Tibial nerve (tissue), 4 donors: ENCODE measurements at regions not wholly inside any gene's neighbourhood (a gene's known extent, or its start where the extent isn't known, plus 50 kb on each side); places are given as distances from the start of the nearest gene placed in this dataset.
A peak's percentile ranks its signal among the peaks of the same experiment; 100 is the strongest.

ENCODE experiments used
- DNase-seq, 2 donors: peaks; one replicate each; pipeline ENCODE4 v3.0.0-alpha.2; 2019; ENCODE audit warnings: low spot score in 2 of 2
- H3K27ac ChIP-seq, 4 donors: fragments of 200-600 bp; sonication (generic) in 3 of 4; one replicate each; pipeline ENCODE4 v1.5.1; 2017 to 2019; ENCODE audit warnings: mild to moderate bottlenecking in 1 of 4
- H3K27me3 ChIP-seq, 2 donors: fragments of 200-600 bp; sonication (generic) in 1 of 2; one replicate each; pipeline versions ENCODE4 v1.5.1 to v1.6.0; 2017 to 2019
- H3K36me3 ChIP-seq, 3 donors: fragments of 200-600 bp; sonication (generic); one replicate each; pipeline ENCODE4 v1.5.1; 2018 to 2019
- H3K4me1 ChIP-seq, 4 donors: fragments of 200-600 bp; sonication (generic) in 3 of 4; one replicate each; pipeline ENCODE4 v1.5.1; 2017 to 2019
- H3K4me3 ChIP-seq, 4 donors: fragments of 200-600 bp; sonication (generic) in 3 of 4; one replicate each; pipeline ENCODE4 v1.5.1; 2017 to 2019; ENCODE audit warnings: mild to moderate bottlenecking in 1 of 4, moderate library complexity in 1 of 4
- H3K9me3 ChIP-seq, 4 donors: fragments of 200-600 bp; sonication (generic) in 3 of 4; one replicate each; pipeline ENCODE4 v1.5.1; 2017 to 2019
- EP300 ChIP-seq, 2 donors: sonication (generic); formaldehyde crosslinking; IDR thresholded peaks; one replicate each; pipeline ENCODE4 v1.6.1; 2017; ENCODE audit warnings: antibody characterized with exemption in 2 of 2, mild to moderate bottlenecking in 1 of 2
- POLR2A ChIP-seq, 2 donors: fragments of 450-650 bp; IDR thresholded peaks; one replicate each; pipeline ENCODE4 v1.6.1; 2017; ENCODE audit warnings: antibody characterized with exemption in 2 of 2, mild to moderate bottlenecking in 2 of 2, moderate library complexity in 2 of 2
- WGBS, 2 donors: methylation state at CpG; one replicate each; pipeline ENCODE4 v1.1.5; 2018; 5-methylcytosine and 5-hydroxymethylcytosine counted together
- TF ChIP-seq, protein P1 (sequence below), 5 experiments: fragments of 200-600 bp in 3 of 5; fragments of 450-650 bp in 2 of 5; sonication (generic) in 3 of 5; IDR thresholded peaks; one replicate each; pipeline ENCODE4 v1.5.1; 2016 to 2019; ENCODE audit warnings: antibody characterized with exemption in 5 of 5, mild to moderate bottlenecking in 3 of 5, moderate library complexity in 2 of 5

DNA sequence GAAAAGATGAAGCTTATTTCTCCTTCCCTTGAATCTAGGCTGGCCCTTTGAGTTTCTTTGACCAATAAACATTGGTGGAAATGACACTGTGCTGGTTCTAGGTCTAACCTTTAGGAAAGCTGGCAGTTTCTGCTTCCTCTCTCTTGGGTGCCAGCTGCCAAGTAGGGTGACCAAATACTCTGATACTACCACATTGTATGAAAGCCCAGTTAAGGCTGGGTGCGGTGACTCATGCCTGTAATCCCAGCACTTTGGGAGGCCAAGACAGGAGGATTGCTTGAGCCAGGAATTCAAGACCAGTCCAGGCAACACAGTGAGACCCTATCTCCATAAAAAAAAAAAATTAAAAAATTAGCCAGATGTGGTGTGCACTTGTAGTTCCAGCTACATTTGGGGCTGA is 320.7 kb downstream of the ZNF621 start:
- Histone ChIP-seq H3K36me3 (no peaks in the 10 kb centered on the region), H3K27me3 (no peaks in the 10 kb centered on the region), H3K27ac (no peak overlapping the region), H3K4me3 (no peak overlapping the region), H3K9me3 (no peaks in the 10 kb centered on the region), H3K4me1 (no peaks in the 10 kb centered on the region)
- 96 to 100% methylated on average over 1 of the region's 1 CpG for WGBS, 2 donors
- TF ChIP-seq POLR2A (IDR thresholded peaks at IDR 0.05): no peak
- TF ChIP-seq, protein P1, sequence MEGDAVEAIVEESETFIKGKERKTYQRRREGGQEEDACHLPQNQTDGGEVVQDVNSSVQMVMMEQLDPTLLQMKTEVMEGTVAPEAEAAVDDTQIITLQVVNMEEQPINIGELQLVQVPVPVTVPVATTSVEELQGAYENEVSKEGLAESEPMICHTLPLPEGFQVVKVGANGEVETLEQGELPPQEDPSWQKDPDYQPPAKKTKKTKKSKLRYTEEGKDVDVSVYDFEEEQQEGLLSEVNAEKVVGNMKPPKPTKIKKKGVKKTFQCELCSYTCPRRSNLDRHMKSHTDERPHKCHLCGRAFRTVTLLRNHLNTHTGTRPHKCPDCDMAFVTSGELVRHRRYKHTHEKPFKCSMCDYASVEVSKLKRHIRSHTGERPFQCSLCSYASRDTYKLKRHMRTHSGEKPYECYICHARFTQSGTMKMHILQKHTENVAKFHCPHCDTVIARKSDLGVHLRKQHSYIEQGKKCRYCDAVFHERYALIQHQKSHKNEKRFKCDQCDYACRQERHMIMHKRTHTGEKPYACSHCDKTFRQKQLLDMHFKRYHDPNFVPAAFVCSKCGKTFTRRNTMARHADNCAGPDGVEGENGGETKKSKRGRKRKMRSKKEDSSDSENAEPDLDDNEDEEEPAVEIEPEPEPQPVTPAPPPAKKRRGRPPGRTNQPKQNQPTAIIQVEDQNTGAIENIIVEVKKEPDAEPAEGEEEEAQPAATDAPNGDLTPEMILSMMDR (IDR thresholded peaks at IDR 0.05): no peak
- TF ChIP-seq EP300 (IDR thresholded peaks at IDR 0.05): no peak
- DNase-seq: no peak

DNA sequence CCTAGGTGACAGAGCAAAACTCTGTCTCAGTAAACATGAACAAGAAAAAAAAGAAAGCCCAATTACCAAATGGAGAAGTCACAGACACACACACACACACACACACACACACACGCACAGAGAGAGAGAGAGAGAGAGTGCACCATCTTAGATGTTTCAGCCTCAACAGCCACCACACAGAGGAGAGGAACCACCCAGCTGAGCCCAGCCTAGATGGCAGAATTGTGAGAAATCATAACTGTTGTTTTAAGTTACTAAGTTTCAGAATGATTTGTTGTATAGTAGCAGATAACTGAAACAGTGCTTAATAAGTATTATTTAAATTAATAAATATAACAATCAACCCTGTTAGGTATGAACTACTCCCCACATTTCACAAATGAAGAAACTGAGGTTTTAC is 321.2 kb downstream of the ZNF621 start:
- no peak overlapping the region for H3K4me3 ChIP-seq
- 53 to 71% methylated on average over 1 of the region's 1 CpG for WGBS, 2 donors

DNA sequence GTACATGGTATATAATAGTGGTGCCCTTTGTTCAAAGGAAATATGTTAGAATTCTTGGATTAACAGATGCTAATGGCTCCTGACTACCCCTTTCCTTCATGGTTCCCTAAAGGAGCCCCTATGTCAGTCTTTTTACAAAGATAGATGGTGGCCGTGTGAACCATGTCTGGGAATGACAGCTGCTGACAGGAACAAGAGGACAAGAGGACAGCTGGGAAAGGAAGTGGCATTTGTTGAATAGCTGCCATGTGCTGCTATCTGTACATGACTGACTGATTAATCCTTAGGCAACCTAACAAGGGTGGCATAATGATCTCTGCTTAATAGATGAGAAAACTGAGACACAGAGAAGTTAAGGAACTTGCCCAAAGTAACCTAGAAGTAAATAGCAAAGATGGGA is 321.7 kb downstream of the ZNF621 start:
- WGBS, 2 donors: 88 to 100% methylated on average over 1 of the region's 1 CpG

More for the DNA sequence above, 321.2 kb downstream of the ZNF621 start:
- Histone ChIP-seq H3K27me3 (no peaks in the 10 kb centered on the region), H3K4me1 (no peaks in the 10 kb centered on the region), H3K27ac (no peak overlapping the region), H3K36me3 (no peaks in the 10 kb centered on the region), H3K9me3 (no peaks in the 10 kb centered on the region)
- TF ChIP-seq POLR2A (IDR thresholded peaks at IDR 0.05) (no peak), EP300 (IDR thresholded peaks at IDR 0.05) (no peak)
- TF ChIP-seq, protein P1 (IDR thresholded peaks at IDR 0.05): no peak
- DNase-seq: no peak

DNA sequence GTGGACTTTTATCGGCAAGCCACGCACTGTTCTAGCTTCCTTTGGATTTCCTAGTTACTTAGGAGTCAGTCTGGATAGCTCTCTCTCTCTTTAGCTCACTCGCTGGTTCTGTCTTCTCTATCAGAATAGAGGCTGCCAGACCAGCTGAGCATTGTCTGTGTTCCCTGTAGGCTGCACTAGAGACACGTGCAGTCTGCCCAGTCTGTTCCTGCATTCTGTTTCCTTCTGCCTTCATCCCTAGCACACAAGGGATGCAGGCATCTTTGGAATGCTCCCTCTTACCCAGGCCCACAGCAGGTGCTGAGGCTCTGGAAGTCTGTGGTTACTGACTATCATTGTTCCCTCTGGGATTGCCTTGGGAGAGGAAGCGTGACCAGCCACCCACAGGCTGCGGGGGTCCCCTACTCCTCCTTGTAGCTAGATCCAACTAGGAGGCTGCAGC is 322.8 kb downstream of the ZNF621 start:
- 49 to 52% methylated on average over 6 of the region's 6 CpGs for WGBS, 2 donors
- Histone ChIP-seq H3K4me1 (no peaks in the 10 kb centered on the region), H3K27me3 (no peaks in the 10 kb centered on the region), H3K27ac (no peak overlapping the region), H3K36me3 (no peaks in the 10 kb centered on the region), H3K9me3 (no peaks in the 10 kb centered on the region), H3K4me3 (no peak overlapping the region)
- no peak for TF ChIP-seq POLR2A (IDR thresholded peaks at IDR 0.05)
- TF ChIP-seq, protein P1 (IDR thresholded peaks at IDR 0.05): peak in 1 of 5 experiments; percentile 14
- peak in 1 of 2 donors; percentile 22 for DNase-seq

More for the DNA sequence above, 321.7 kb downstream of the ZNF621 start:
- DNase-seq: no peak
- TF ChIP-seq EP300 (IDR thresholded peaks at IDR 0.05) (no peak), POLR2A (IDR thresholded peaks at IDR 0.05) (no peak)
- TF ChIP-seq, protein P1 (IDR thresholded peaks at IDR 0.05): no peak
- Histone ChIP-seq H3K4me1 (no peaks in the 10 kb centered on the region), H3K4me3 (no peak overlapping the region), H3K27me3 (no peaks in the 10 kb centered on the region), H3K27ac (no peak overlapping the region), H3K9me3 (no peaks in the 10 kb centered on the region), H3K36me3 (no peaks in the 10 kb centered on the region)

DNA sequence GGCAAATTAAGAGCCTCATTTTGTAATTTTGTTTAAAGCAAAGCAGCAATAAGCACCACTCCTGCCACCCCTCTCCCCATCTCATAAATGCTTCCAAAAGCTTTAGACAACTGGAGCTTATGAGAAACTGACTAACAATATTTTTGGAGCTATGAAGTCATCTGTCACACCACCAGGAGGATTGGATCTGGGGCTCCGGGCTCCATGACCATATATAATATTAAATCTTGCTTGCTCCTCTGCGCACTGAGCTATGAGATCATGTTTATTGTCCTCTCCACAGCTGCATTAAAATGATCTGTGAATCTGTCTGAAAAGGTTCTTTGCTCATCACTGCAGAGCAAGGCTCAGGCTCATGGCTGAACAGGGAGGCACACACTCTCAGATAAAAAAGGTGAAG is 323.7 kb downstream of the ZNF621 start:
- H3K27me3 ChIP-seq: no peaks in the 10 kb centered on the region
- no peak overlapping the region for H3K4me3 ChIP-seq
- TF ChIP-seq POLR2A (IDR thresholded peaks at IDR 0.05) (no peak), EP300 (IDR thresholded peaks at IDR 0.05) (no peak)
- TF ChIP-seq, protein P1 (IDR thresholded peaks at IDR 0.05): no peak
- H3K4me1 ChIP-seq: no peaks in the 10 kb centered on the region
- H3K36me3 ChIP-seq: no peaks in the 10 kb centered on the region
- H3K27ac ChIP-seq: no peak overlapping the region
- WGBS, 2 donors: 88 to 89% methylated on average over 2 of the region's 2 CpGs
- no peak for DNase-seq
- H3K9me3 ChIP-seq: no peaks in the 10 kb centered on the region
